ENCODE measurements at regions not wholly inside any gene's neighbourhood (a gene's known extent, or its start where the extent isn't known, plus 50 kb on each side); places are given as distances from the start of the nearest gene placed in this dataset.
"Not testable (repeated sequence)": the region's sequence is repeated elsewhere in the genome, so short reads cannot be mapped to it uniquely, and the experiment has no call there.

DNA sequence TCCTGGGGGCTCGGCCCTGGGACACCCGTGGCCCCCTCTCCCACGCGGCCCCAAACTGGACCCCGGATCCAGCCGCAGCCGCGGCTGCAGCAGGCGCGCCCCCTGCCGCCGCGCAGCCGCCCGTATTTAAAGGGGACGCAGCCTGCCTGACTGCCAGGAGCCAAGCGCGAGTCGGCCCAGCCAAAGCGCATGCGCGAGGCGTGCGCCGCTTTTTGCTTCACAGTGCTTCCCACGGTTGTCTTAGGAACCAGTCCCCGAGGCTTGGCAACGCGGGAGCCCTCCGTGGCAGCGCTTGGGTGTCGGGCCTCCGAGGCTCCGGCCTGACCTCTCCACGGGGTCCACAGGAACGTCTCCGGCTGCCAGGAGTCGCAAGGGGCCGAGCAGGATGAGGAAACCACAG is 712.8 kb downstream of the KCNJ18 start:
- TF ChIP-seq TAF1 (CRISPR knock-in tag; IDR thresholded peaks at IDR 0.05); NCOR1 (IDR thresholded peaks at IDR 0.05; ENCODE audit: borderline replicate concordance, low read length); NR2C2 (CRISPR knock-in tag; IDR thresholded peaks at IDR 0.05; ENCODE audit: borderline replicate concordance); ZNF468 (CRISPR knock-in tag; IDR thresholded peaks at IDR 0.05); TBL1XR1 (IDR thresholded peaks at IDR 0.05; ENCODE audit: borderline replicate concordance, low read length, partially characterized antibody); EZH2 (conservative IDR thresholded peaks at IDR 0.05; ENCODE audit: low read depth, low read length); JUN (CRISPR knock-in tag; IDR thresholded peaks at IDR 0.05): not testable (repeated sequence)
- TF ChIP-seq, protein P1, sequence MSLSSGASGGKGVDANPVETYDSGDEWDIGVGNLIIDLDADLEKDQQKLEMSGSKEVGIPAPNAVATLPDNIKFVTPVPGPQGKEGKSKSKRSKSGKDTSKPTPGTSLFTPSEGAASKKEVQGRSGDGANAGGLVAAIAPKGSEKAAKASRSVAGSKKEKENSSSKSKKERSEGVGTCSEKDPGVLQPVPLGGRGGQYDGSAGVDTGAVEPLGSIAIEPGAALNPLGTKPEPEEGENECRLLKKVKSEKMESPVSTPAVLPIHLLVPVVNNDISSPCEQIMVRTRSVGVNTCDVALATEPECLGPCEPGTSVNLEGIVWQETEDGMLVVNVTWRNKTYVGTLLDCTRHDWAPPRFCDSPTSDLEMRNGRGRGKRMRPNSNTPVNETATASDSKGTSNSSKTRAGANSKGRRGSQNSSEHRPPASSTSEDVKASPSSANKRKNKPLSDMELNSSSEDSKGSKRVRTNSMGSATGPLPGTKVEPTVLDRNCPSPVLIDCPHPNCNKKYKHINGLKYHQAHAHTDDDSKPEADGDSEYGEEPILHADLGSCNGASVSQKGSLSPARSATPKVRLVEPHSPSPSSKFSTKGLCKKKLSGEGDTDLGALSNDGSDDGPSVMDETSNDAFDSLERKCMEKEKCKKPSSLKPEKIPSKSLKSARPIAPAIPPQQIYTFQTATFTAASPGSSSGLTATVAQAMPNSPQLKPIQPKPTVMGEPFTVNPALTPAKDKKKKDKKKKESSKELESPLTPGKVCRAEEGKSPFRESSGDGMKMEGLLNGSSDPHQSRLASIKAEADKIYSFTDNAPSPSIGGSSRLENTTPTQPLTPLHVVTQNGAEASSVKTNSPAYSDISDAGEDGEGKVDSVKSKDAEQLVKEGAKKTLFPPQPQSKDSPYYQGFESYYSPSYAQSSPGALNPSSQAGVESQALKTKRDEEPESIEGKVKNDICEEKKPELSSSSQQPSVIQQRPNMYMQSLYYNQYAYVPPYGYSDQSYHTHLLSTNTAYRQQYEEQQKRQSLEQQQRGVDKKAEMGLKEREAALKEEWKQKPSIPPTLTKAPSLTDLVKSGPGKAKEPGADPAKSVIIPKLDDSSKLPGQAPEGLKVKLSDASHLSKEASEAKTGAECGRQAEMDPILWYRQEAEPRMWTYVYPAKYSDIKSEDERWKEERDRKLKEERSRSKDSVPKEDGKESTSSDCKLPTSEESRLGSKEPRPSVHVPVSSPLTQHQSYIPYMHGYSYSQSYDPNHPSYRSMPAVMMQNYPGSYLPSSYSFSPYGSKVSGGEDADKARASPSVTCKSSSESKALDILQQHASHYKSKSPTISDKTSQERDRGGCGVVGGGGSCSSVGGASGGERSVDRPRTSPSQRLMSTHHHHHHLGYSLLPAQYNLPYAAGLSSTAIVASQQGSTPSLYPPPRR (CRISPR knock-in tag; IDR thresholded peaks at IDR 0.05; ENCODE audit: borderline replicate concordance): not testable (repeated sequence)
- TF ChIP-seq, protein P2, sequence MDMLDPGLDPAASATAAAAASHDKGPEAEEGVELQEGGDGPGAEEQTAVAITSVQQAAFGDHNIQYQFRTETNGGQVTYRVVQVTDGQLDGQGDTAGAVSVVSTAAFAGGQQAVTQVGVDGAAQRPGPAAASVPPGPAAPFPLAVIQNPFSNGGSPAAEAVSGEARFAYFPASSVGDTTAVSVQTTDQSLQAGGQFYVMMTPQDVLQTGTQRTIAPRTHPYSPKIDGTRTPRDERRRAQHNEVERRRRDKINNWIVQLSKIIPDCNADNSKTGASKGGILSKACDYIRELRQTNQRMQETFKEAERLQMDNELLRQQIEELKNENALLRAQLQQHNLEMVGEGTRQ (IDR thresholded peaks at IDR 0.05; ENCODE audit: low read depth, low read length): not testable (repeated sequence)
- TF ChIP-seq, protein P2 (CRISPR knock-in tag; IDR thresholded peaks at IDR 0.05; ENCODE audit: borderline replicate concordance): not testable (repeated sequence)
- TF ChIP-seq, protein P3, sequence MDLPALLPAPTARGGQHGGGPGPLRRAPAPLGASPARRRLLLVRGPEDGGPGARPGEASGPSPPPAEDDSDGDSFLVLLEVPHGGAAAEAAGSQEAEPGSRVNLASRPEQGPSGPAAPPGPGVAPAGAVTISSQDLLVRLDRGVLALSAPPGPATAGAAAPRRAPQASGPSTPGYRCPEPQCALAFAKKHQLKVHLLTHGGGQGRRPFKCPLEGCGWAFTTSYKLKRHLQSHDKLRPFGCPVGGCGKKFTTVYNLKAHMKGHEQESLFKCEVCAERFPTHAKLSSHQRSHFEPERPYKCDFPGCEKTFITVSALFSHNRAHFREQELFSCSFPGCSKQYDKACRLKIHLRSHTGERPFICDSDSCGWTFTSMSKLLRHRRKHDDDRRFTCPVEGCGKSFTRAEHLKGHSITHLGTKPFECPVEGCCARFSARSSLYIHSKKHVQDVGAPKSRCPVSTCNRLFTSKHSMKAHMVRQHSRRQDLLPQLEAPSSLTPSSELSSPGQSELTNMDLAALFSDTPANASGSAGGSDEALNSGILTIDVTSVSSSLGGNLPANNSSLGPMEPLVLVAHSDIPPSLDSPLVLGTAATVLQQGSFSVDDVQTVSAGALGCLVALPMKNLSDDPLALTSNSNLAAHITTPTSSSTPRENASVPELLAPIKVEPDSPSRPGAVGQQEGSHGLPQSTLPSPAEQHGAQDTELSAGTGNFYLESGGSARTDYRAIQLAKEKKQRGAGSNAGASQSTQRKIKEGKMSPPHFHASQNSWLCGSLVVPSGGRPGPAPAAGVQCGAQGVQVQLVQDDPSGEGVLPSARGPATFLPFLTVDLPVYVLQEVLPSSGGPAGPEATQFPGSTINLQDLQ (CRISPR knock-in tag; IDR thresholded peaks at IDR 0.05): not testable (repeated sequence)
- TF ChIP-seq, protein P4, sequence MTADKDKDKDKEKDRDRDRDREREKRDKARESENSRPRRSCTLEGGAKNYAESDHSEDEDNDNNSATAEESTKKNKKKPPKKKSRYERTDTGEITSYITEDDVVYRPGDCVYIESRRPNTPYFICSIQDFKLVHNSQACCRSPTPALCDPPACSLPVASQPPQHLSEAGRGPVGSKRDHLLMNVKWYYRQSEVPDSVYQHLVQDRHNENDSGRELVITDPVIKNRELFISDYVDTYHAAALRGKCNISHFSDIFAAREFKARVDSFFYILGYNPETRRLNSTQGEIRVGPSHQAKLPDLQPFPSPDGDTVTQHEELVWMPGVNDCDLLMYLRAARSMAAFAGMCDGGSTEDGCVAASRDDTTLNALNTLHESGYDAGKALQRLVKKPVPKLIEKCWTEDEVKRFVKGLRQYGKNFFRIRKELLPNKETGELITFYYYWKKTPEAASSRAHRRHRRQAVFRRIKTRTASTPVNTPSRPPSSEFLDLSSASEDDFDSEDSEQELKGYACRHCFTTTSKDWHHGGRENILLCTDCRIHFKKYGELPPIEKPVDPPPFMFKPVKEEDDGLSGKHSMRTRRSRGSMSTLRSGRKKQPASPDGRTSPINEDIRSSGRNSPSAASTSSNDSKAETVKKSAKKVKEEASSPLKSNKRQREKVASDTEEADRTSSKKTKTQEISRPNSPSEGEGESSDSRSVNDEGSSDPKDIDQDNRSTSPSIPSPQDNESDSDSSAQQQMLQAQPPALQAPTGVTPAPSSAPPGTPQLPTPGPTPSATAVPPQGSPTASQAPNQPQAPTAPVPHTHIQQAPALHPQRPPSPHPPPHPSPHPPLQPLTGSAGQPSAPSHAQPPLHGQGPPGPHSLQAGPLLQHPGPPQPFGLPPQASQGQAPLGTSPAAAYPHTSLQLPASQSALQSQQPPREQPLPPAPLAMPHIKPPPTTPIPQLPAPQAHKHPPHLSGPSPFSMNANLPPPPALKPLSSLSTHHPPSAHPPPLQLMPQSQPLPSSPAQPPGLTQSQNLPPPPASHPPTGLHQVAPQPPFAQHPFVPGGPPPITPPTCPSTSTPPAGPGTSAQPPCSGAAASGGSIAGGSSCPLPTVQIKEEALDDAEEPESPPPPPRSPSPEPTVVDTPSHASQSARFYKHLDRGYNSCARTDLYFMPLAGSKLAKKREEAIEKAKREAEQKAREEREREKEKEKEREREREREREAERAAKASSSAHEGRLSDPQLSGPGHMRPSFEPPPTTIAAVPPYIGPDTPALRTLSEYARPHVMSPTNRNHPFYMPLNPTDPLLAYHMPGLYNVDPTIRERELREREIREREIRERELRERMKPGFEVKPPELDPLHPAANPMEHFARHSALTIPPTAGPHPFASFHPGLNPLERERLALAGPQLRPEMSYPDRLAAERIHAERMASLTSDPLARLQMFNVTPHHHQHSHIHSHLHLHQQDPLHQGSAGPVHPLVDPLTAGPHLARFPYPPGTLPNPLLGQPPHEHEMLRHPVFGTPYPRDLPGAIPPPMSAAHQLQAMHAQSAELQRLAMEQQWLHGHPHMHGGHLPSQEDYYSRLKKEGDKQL (CRISPR knock-in tag; IDR thresholded peaks at IDR 0.05; ENCODE audit: low read depth): not testable (repeated sequence)
- TF ChIP-seq, protein P5, sequence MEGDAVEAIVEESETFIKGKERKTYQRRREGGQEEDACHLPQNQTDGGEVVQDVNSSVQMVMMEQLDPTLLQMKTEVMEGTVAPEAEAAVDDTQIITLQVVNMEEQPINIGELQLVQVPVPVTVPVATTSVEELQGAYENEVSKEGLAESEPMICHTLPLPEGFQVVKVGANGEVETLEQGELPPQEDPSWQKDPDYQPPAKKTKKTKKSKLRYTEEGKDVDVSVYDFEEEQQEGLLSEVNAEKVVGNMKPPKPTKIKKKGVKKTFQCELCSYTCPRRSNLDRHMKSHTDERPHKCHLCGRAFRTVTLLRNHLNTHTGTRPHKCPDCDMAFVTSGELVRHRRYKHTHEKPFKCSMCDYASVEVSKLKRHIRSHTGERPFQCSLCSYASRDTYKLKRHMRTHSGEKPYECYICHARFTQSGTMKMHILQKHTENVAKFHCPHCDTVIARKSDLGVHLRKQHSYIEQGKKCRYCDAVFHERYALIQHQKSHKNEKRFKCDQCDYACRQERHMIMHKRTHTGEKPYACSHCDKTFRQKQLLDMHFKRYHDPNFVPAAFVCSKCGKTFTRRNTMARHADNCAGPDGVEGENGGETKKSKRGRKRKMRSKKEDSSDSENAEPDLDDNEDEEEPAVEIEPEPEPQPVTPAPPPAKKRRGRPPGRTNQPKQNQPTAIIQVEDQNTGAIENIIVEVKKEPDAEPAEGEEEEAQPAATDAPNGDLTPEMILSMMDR (CRISPR knock-in tag; IDR thresholded peaks at IDR 0.05): not testable (repeated sequence)
